ENCODE measurements at regions not wholly inside any gene's neighbourhood (a gene's known extent, or its start where the extent isn't known, plus 50 kb on each side); places are given as distances from the start of the nearest gene placed in this dataset.
A peak's percentile ranks its signal among the peaks of the same experiment; 100 is the strongest.

DNA sequence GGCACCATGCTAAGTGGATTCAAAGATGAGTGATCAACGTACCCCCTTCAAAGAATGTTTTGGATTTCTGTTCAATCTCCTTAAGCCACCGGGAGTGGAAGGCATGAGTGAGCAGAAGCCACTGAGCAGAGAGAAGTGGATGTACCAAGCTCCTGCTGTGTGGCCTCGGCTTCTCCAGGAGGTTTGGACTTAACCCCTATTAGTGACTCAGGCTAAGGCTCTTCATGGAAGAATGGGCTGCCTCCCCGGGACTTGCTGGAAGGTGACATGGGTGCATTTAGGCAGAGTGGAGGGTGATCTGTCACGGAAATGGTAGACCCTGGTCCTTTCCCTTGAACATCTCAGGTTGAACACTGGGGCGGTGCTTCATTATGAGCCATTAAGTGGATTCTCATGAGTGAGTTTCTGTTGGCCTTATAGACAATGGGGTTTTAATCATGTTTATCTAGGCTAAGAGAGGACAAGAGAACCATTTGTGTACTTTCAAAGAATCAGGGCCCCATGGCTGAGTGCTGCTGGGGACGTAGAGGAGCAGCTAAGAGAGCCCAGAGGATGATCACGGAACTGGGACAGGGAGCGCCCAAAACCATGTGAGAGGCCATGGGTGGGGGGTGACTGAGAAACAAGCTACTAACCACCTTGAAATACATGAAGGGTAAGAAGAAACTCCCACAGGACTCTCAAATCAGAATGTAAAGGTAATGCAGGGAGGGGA lies 62.2 kb downstream of the HES1 start:
- TF ChIP-seq, protein P1, sequence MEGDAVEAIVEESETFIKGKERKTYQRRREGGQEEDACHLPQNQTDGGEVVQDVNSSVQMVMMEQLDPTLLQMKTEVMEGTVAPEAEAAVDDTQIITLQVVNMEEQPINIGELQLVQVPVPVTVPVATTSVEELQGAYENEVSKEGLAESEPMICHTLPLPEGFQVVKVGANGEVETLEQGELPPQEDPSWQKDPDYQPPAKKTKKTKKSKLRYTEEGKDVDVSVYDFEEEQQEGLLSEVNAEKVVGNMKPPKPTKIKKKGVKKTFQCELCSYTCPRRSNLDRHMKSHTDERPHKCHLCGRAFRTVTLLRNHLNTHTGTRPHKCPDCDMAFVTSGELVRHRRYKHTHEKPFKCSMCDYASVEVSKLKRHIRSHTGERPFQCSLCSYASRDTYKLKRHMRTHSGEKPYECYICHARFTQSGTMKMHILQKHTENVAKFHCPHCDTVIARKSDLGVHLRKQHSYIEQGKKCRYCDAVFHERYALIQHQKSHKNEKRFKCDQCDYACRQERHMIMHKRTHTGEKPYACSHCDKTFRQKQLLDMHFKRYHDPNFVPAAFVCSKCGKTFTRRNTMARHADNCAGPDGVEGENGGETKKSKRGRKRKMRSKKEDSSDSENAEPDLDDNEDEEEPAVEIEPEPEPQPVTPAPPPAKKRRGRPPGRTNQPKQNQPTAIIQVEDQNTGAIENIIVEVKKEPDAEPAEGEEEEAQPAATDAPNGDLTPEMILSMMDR (IDR thresholded peaks at IDR 0.05; ENCODE audit: borderline replicate concordance, control extremely low read depth, extremely low read depth, insufficient read depth, missing control alignments), result no peak
- in situ Hi-C loops (cut with MboI; ENCODE audit: low sequenced_read_pairs, unreplicated experiment), result no loop called here
- DNase-seq (ENCODE audit: low spot score), result no peak

- no peak for DNase-seq (ENCODE audit: low spot score)
- in situ Hi-C loops (cut with MboI; ENCODE audit: low sequenced_read_pairs, unreplicated experiment), result no loop called here
Measured at GRCh38 chr3:194198938-194199337, 63.0 kb downstream of the HES1 start.

GRCh38 chr3:194200422-194201081 lies 64.6 kb downstream of the HES1 start:
- in situ Hi-C loops (cut with MboI; ENCODE audit: low sequenced_read_pairs, unreplicated experiment), result no loop called here
- no peak for DNase-seq (ENCODE audit: low spot score)
- TF ChIP-seq, protein P1 (IDR thresholded peaks at IDR 0.05; ENCODE audit: borderline replicate concordance, control extremely low read depth, extremely low read depth, insufficient read depth, missing control alignments), result no peak

More at GRCh38 chr3:194198938-194199337, 63.0 kb downstream of the HES1 start:
- TF ChIP-seq, protein P1 (IDR thresholded peaks at IDR 0.05; ENCODE audit: borderline replicate concordance, control extremely low read depth, extremely low read depth, insufficient read depth, missing control alignments), result no peak

DNA sequence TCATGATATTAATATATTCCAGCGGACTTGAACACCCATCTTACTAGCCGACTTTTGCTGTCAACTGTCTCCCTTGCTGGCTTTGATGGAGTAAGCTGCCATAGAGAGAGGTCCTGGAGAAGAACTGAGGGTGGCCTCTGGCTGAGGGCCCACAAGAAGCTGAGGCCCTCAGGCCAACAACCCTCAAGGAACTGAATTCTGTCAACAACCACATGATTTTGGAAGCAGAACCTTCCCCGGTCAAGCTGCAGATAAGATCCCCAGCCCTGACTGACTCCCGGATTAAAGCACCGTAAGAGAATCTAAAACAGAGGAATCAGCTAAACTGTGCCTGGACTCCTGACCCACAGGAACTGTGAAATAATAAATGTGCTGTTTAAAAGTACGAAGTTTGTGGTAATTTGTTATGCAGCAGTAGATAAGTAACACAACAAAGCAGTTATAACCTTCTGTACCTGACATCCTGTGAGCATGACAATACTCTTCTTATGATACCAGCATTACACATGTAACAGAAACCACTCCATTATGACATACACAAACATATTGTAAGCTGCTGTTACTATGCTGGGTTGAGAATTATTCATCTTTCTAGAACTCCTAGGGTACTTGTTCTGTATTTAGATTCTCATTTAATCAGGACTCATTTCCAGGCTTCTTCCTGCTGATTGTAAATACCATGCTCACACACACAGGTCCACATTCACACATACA lies 66.2 kb downstream of the HES1 start:
- in situ Hi-C loops (cut with MboI; ENCODE audit: low sequenced_read_pairs, unreplicated experiment), result no loop called here
- no peak for DNase-seq (ENCODE audit: low spot score)

GRCh38 chr3:194203482-194204041 lies 67.6 kb downstream of the HES1 start:
- in situ Hi-C loops (cut with MboI; ENCODE audit: low sequenced_read_pairs, unreplicated experiment), result no loop called here
- TF ChIP-seq, protein P1 (IDR thresholded peaks at IDR 0.05; ENCODE audit: borderline replicate concordance, control extremely low read depth, extremely low read depth, insufficient read depth, missing control alignments), result no peak
- peak; percentile 54 for DNase-seq (ENCODE audit: low spot score)

More for the DNA sequence above, 66.2 kb downstream of the HES1 start:
- TF ChIP-seq, protein P1 (IDR thresholded peaks at IDR 0.05; ENCODE audit: borderline replicate concordance, control extremely low read depth, extremely low read depth, insufficient read depth, missing control alignments), result no peak

All from GM13976 (cell line).